IPS DF 6.9 (cell line): ENCODE measurements at regions not wholly inside any gene's neighbourhood (a gene's known extent, or its start where the extent isn't known, plus 50 kb on each side); places are given as distances from the start of the nearest gene placed in this dataset.
"Not testable (repeated sequence)": the region's sequence is repeated elsewhere in the genome, so short reads cannot be mapped to it uniquely, and the experiment has no call there.

Experiments
- DNase-seq: peaks from one replicate; pipeline ENCODE4 v3.0.0-alpha.2; 2013; ENCODE audit warnings: low read depth, low spot score
- H3K27ac ChIP-seq: one replicate; pipeline ENCODE4 v1.5.1; 2013; ENCODE audit warnings: low read length, control low read depth
- H3K27me3 ChIP-seq: 2 replicates; pipeline ENCODE4 v1.6.1; 2013; ENCODE audit warnings: mild to moderate bottlenecking, low read length; ENCODE audit not compliant: control insufficient read depth, insufficient read depth
- H3K36me3 ChIP-seq: 2 replicates; pipeline ENCODE4 v1.6.1; 2013; ENCODE audit warnings: low read length; ENCODE audit not compliant: control insufficient read depth, insufficient read depth
- H3K4me1 ChIP-seq: 2 replicates; pipeline ENCODE4 v1.6.1; 2013; ENCODE audit warnings: low read length; ENCODE audit not compliant: control insufficient read depth, insufficient read depth
- H3K4me3 ChIP-seq: 2 replicates; pipeline ENCODE4 v1.5.1; 2013; ENCODE audit warnings: mild to moderate bottlenecking, low read length
- H3K9me3 ChIP-seq: 2 replicates; pipeline ENCODE4 v1.6.1; 2013; ENCODE audit warnings: low read length, inconsistent platforms; ENCODE audit not compliant: control insufficient read depth, insufficient read depth
- whole genome bisulfite sequencing: extraction: QIAGEN DNeasy Blood & Tissue Kit; methylation state at CpG from one replicate; pipeline ENCODE4 v1.1.7; 2013; ENCODE audit warnings: mixed read lengths, missing lambda C conversion rate; ENCODE audit not compliant: insufficient read length, insufficient coverage; 5-methylcytosine and 5-hydroxymethylcytosine counted together

DNA sequence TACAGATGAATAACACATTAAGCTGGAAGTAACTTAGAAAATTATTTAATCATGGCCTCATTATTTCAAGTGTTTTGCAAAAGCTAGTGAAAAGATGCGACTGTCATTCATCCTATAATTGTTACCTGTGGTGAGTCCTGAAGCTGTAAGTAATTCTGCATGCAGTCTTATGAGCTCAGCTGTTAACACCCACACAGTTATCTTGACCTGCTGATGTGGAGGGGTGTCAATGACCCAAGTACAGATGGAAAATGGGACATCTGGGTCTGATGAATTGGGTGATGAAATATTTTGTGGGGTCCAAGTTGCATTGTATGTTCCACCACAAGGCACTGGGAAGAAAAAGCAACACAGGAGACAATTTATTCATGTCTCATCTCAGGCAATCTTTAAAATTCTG is 68.9 kb downstream of the OR13A1 start:
- DNase-seq, result no peak
- Histone ChIP-seq H3K4me3 (no peak overlapping the region), H3K9me3 (no peaks in the 10 kb centered on the region), H3K27me3 (no peaks in the 10 kb centered on the region), H3K27ac (no peak overlapping the region), H3K4me1 (no peaks in the 10 kb centered on the region), H3K36me3 (no peaks in the 10 kb centered on the region)
- WGBS, result no CpG with 5 or more reads among the region's 1 CpG

DNA sequence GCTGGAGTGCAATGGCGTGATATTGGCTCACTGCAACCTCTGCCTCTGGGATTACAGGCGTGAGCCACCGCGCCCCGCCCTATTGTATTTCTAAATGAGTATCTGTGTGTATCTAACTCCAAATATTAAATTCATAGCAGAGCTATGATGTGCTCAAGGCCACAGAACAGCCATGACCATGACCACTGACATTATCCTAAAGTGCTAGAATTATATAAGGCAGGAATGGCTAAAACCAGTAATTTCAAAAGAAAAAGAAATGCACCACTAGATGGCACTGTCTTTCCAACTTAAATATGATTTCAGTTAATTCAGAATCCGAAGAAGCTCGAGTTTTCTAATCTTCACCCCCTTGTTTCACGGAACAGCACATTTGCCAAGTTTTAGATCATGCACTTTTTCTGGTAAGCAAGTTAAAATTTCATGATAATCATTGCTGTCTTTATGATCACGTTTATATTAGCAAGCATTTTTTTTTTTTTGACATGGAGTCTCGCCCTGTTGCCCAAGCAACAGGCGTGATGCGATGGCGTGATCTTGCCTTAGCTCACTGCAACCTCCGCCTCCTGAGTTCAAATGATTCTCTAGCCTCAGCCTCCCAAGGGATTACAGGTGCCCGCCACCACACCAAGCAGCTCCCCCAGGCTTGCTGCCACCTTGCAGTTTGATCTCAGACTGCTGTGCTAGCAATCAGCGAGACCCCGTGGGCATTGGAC is 65.3 kb downstream of the OR13A1 start:
- Histone ChIP-seq H3K27ac (no peak overlapping the region), H3K36me3 (no peaks in the 10 kb centered on the region), H3K9me3 (no peaks in the 10 kb centered on the region), H3K27me3 (no peaks in the 10 kb centered on the region), H3K4me1 (no peaks in the 10 kb centered on the region), H3K4me3 (peak overlapping the region; percentile 29; the same call in 1 of the 2 replicates)
- WGBS, result no CpG with 5 or more reads among the region's 17 CpGs
- peak; percentile 20 for DNase-seq

DNA sequence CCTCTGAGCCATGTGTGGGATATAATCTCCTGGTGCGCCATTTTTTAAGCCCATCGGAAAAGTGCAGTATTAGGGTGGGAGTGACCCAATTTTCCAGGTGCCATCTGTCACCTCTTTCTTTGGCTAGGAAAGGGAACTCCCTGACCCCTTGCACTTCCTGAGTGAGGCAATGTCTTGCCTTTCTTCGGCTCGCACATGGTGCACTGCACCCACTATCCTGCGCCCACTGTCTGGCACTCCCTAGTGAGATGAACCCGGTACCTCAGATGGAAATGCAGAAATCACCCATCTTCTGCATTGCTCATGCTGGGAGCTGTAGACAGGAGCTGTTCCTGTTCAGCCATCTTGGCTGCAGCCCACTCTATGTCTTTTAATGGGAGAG is 64.7 kb downstream of the OR13A1 start:
- DNase-seq, H3K27ac ChIP-seq: not testable (repeated sequence)
- WGBS, result no CpG with 5 or more reads among the region's 6 CpGs

More for the DNA sequence above, 64.7 kb downstream of the OR13A1 start:
- not testable (repeated sequence) for H3K9me3 ChIP-seq, H3K4me1 ChIP-seq, H3K36me3 ChIP-seq, H3K27me3 ChIP-seq, H3K4me3 ChIP-seq
